ENCODE measurements at regions not wholly inside any gene's neighbourhood (a gene's known extent, or its start where the extent isn't known, plus 50 kb on each side); places are given as distances from the start of the nearest gene placed in this dataset.

DNA sequence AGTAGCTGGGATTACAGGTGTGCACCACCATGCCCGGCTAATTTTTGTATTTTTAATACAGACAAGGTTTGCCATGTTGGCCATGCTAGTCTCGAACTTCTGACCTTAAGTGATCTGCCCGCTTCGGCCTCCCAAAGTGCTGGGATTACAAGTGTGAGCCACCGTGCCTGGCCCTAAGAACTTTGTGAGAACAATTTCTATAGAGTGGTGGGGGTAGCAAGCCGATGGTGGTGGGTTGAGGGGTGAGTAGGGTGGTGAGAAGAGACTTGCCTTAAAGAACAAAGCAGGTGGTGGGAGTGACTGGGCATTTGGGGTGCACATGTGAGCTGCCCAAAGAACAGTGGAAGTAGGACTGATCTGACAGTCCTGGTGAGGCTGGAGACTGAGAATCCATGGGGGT is 76.0 kb upstream of the ASB18 start:
- TF ChIP-seq REST (IDR thresholded peaks at IDR 0.05; ENCODE audit: insufficient read depth in 1 of 2, low read depth in 2 of 2, low read length in 2 of 2) (no peak), POLR2AphosphoS5 (IDR thresholded peaks at IDR 0.05; ENCODE audit: low read depth, low read length) (no peak), TAF1 (IDR thresholded peaks at IDR 0.05; ENCODE audit: borderline replicate concordance, insufficient read depth, low read length) (no peak)
